Activated CD4-positive, alpha-beta T cell treated with anti-CD3 and anti-CD28 coated beads for 36 hours (primary cell): ENCODE measurements at regions not wholly inside any gene's neighbourhood (a gene's known extent, or its start where the extent isn't known, plus 50 kb on each side); places are given as distances from the start of the nearest gene placed in this dataset.
A peak's percentile ranks its signal among the peaks of the same experiment; 100 is the strongest.
"Not testable (repeated sequence)": the region's sequence is repeated elsewhere in the genome, so short reads cannot be mapped to it uniquely, and the experiment has no call there.

Experiments used
- ATAC-seq: fragments of 200-7000 bp; cut with Tn5 transposase; one replicate; pipeline ENCODE4 v1.10.0; 2021; ENCODE audit warnings: mild to moderate bottlenecking, moderate library complexity
- CTCF ChIA-PET: fragments of 350-600 bp; sonication (Branson Sonifier 250); formaldehyde crosslinking; loops from one replicate; lab custom pipeline; 2021; ENCODE audit warnings: antibody characterized with exemption; lab: Charles Lee
- POLR2A ChIA-PET: fragments of 350-600 bp; sonication (Branson Sonifier 250); formaldehyde crosslinking; loops from one replicate; lab custom pipeline; 2021; ENCODE audit warnings: antibody characterized with exemption, inconsistent platforms; lab: Charles Lee
- DNase-seq: peaks from one replicate; pipeline ENCODE4 v3.0.0-alpha.2; 2020
- H3K27ac Mint-ChIP-seq: one replicate; pipeline ENCODE4 v1.8.0; 2021; ENCODE audit warnings: mixed read lengths
- H3K27me3 Mint-ChIP-seq: one replicate; pipeline ENCODE4 v1.8.0; 2021; ENCODE audit warnings: mixed read lengths
- H3K36me3 Mint-ChIP-seq: one replicate; pipeline ENCODE4 v1.8.0; 2021; ENCODE audit warnings: low read depth, mixed read lengths
- H3K4me1 Mint-ChIP-seq: one replicate; pipeline ENCODE4 v1.8.0; 2021; ENCODE audit warnings: mixed read lengths
- H3K4me3 Mint-ChIP-seq: one replicate; pipeline ENCODE4 v1.8.0; 2021; ENCODE audit warnings: mild to moderate bottlenecking, moderate library complexity, mixed read lengths
- H3K9me3 Mint-ChIP-seq: one replicate; pipeline ENCODE4 v1.8.0; 2021; ENCODE audit warnings: low read depth, mixed read lengths
- intact Hi-C, 2 experiments: fragments of 100-400 bp; cut with DNase I in 1 of 2; cut with micrococcal nuclease in 1 of 2; formaldehyde crosslinking; loops; one replicate each; pipeline versions ENCODE4 v1.14.2 to v1.15.1; 2022 to 2024; cut with DNase I, micrococcal nuclease

- ATAC-seq (peak; percentile 56), DNase-seq (peak; percentile 26)
- peaks cover 3% of the 10 kb centered on the region for H3K9me3 Mint-ChIP-seq
- peak overlapping the region; percentile 4 for H3K4me3 Mint-ChIP-seq
- no peaks in the 10 kb centered on the region for H3K36me3 Mint-ChIP-seq
- peaks cover 36% of the 10 kb centered on the region for H3K4me1 Mint-ChIP-seq
- H3K27me3 Mint-ChIP-seq = peaks cover 6% of the 10 kb centered on the region
- no peak overlapping the region for H3K27ac Mint-ChIP-seq
- CTCF ChIA-PET = interaction anchor here (0.6 to 1.4 kb wide), 7 partner anchors 17 to 1686 kb away, joined by 3 to 4 read pairs (median 3); partner anchors contain the start of gene EVX1
- intact Hi-C loops = loop anchor here (1.0 to 5.0 kb wide), 7 partner anchors 37 to 293 kb away; partner anchors contain the start of gene CREB5 (in 1 of the 2)
- POLR2A ChIA-PET = interaction anchor here (1.0 kb wide), 1 partner anchor 113 kb away, joined by 4 read pairs; no protein-coding TSS in a partner anchor
These were observed 82.5 kb upstream of the CREB5 start for GRCh38 chr7:28329661-28330363.

DNA sequence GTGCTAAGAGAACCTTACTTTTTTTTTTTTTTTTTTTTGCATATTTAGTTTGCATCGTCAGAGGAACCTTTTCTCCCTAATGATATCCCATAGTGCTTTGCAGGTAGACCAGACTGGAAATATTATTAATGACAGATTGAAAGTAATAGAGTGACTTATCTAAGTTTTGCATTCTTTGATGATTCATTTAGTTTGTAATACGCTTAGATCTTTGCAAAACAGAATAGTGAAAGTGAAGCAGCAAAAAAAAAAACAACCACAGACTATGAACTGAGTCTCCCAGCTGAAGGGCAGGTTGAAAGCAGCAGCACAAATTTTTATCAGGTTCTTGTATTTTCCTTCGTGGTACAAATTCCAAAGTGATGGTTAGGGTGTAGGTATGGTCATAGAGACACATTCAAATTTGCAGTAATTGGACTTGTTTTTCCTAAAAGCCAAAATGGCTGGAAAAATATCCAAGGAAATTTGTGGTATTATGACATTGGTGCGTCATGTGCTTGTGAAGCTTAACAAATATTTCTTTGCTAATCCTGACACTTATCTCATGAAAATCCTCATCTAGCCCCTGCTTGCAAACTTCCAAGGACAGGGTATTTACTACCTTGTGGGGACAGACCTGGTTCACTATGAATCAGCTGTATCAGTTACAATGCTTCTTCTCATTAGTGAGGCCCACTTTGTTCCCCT lies 81.8 kb upstream of the CREB5 start:
- Mint-ChIP-seq H3K27ac (no peak overlapping the region), H3K4me3 (peak overlapping the region; percentile 4), H3K36me3 (no peaks in the 10 kb centered on the region), H3K27me3 (peaks cover 4% of the 10 kb centered on the region), H3K9me3 (peaks cover 3% of the 10 kb centered on the region), H3K4me1 (peaks cover 36% of the 10 kb centered on the region)
- ChIA-PET CTCF (interaction anchor here (0.6 to 1.4 kb wide), 4 partner anchors 18 to 270 kb away, joined by 3 to 4 read pairs (median 3); no protein-coding TSS in a partner anchor), POLR2A (interaction anchor here (0.6 to 1.0 kb wide), 2 partner anchors 14 to 112 kb away, joined by 3 to 4 read pairs; no protein-coding TSS in a partner anchor)
- peak; percentile 50 for ATAC-seq
- no peak for DNase-seq
- intact Hi-C loops = loop anchor here (1.0 to 5.0 kb wide), 7 partner anchors 38 to 293 kb away; partner anchors contain the start of gene CREB5 (in 1 of the 2)

DNA sequence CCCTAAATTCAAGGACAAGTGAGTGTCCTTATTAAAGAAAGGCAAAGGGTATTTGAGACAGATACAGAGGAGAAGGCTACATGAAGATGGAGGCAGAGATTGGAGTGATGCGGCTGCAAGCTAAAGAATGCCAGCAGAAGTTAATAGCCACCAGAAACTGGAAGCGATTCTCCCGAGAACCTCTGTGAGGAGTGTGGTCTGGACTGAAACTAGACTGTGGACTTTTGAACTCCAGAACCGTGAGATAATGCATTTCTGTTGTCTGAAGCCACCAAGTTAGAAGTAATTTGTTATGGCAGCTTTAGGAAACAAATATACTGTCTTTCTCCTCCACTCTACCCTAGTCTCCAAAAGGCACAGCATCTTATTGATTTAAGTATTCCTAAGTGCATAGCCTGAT lies 80.3 kb upstream of the CREB5 start:
- ATAC-seq = no peak
- intact Hi-C loops = loop anchor here in 1 of 2 experiments (5.0 kb wide), 1 partner anchor 80 kb away; the partner anchor contains the start of gene CREB5
- ChIA-PET POLR2A (no interaction called here), CTCF (no interaction called here)
- DNase-seq = no peak
- Mint-ChIP-seq H3K36me3 (no peaks in the 10 kb centered on the region), H3K27me3 (peaks cover 2% of the 10 kb centered on the region), H3K9me3 (peaks cover 3% of the 10 kb centered on the region), H3K4me1 (peaks cover 36% of the 10 kb centered on the region), H3K4me3 (no peak overlapping the region), H3K27ac (no peak overlapping the region)

GRCh38 chr7:28333548-28333947 lies 78.8 kb upstream of the CREB5 start:
- H3K27ac Mint-ChIP-seq, DNase-seq, H3K9me3 Mint-ChIP-seq, H3K27me3 Mint-ChIP-seq, ATAC-seq, H3K4me3 Mint-ChIP-seq, POLR2A ChIA-PET, H3K36me3 Mint-ChIP-seq: not testable (repeated sequence)
- peaks cover 26% of the 10 kb centered on the region for H3K4me1 Mint-ChIP-seq
- intact Hi-C loops = loop anchor here in 1 of 2 experiments (5.0 kb wide), 1 partner anchor 79 kb away; the partner anchor contains the start of gene CREB5
- CTCF ChIA-PET = interaction anchor here (0.6 to 1.1 kb wide), 2 partner anchors 125 to 237 kb away, joined by 3 read pairs; no protein-coding TSS in a partner anchor

DNA sequence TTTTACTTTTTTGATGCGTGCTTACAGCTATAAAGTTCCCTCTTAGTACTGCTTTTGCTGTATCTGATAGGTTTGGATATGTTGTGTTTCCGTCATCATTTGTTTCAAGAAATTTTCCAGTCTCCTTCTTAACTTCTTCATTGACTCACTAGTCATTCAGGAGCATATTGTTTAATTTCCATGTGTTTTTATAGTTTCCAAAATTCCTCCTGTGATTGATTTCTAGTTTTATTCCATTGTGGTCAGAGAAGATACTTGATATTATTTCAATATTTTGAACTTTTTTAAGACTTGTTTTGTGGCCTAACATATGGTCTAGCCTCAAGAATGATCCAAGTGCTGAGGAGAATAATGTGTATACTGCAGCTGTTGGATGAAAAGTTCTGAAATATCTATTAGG lies 75.5 kb upstream of the CREB5 start:
- intact Hi-C loops = no loop called here
- Mint-ChIP-seq H3K27ac (no peak overlapping the region), H3K27me3 (peaks cover 4% of the 10 kb centered on the region), H3K4me1 (no peaks in the 10 kb centered on the region), H3K36me3 (no peaks in the 10 kb centered on the region), H3K9me3 (peaks cover 3% of the 10 kb centered on the region), H3K4me3 (no peak overlapping the region)
- ChIA-PET POLR2A (no interaction called here), CTCF (interaction anchor here (0.9 kb wide), 1 partner anchor 41 kb away, joined by 3 read pairs; no protein-coding TSS in a partner anchor)
- no peak for DNase-seq
- no peak for ATAC-seq

DNA sequence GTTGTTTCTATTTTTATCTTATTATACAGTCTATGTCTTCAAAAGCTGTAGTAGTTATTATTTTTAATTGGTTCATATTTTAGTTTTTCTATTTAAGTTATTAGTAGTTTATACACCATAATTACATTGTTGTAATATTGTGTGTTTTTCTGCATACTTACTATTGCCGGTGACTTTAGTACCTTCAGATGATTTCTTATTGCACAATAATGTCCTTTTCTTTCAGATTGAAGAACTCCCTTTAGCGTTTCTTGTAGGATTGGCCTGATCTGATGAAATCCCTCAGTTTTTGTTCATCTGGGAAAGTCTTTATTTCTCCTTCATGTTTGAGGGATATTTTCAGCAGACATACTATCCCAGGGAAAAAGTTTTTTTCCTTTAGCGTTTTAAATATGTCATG lies 74.3 kb upstream of the CREB5 start:
- no peak overlapping the region for H3K27ac Mint-ChIP-seq
- H3K4me1 Mint-ChIP-seq = no peaks in the 10 kb centered on the region
- peaks cover 4% of the 10 kb centered on the region for H3K27me3 Mint-ChIP-seq
- ATAC-seq = no peak
- CTCF ChIA-PET = no interaction called here
- no peak overlapping the region for H3K4me3 Mint-ChIP-seq
- DNase-seq = no peak
- intact Hi-C loops = no loop called here
- no peaks in the 10 kb centered on the region for H3K36me3 Mint-ChIP-seq
- POLR2A ChIA-PET = no interaction called here
- peaks cover 3% of the 10 kb centered on the region for H3K9me3 Mint-ChIP-seq

GRCh38 chr7:28343462-28343861 lies 68.9 kb upstream of the CREB5 start:
- ChIA-PET POLR2A (no interaction called here), CTCF (no interaction called here)
- H3K36me3 Mint-ChIP-seq = no peaks in the 10 kb centered on the region
- peaks cover 5% of the 10 kb centered on the region for H3K27me3 Mint-ChIP-seq
- ATAC-seq (no peak), DNase-seq (no peak)
- no peaks in the 10 kb centered on the region for H3K4me1 Mint-ChIP-seq
- intact Hi-C loops = no loop called here
- no peak overlapping the region for H3K4me3 Mint-ChIP-seq
- no peak overlapping the region for H3K27ac Mint-ChIP-seq
- no peaks in the 10 kb centered on the region for H3K9me3 Mint-ChIP-seq

- Mint-ChIP-seq H3K27ac (no peak overlapping the region), H3K4me1 (no peaks in the 10 kb centered on the region), H3K9me3 (no peaks in the 10 kb centered on the region), H3K36me3 (no peaks in the 10 kb centered on the region), H3K27me3 (peaks cover 9% of the 10 kb centered on the region), H3K4me3 (no peak overlapping the region)
- ATAC-seq = no peak
- POLR2A ChIA-PET = no interaction called here
- intact Hi-C loops = no loop called here
- CTCF ChIA-PET = interaction anchor here (0.6 kb wide), 1 partner anchor 385 kb away, joined by 3 read pairs; no protein-coding TSS in a partner anchor
- DNase-seq = no peak
These were observed 66.1 kb upstream of the CREB5 start for GRCh38 chr7:28346256-28346655.

DNA sequence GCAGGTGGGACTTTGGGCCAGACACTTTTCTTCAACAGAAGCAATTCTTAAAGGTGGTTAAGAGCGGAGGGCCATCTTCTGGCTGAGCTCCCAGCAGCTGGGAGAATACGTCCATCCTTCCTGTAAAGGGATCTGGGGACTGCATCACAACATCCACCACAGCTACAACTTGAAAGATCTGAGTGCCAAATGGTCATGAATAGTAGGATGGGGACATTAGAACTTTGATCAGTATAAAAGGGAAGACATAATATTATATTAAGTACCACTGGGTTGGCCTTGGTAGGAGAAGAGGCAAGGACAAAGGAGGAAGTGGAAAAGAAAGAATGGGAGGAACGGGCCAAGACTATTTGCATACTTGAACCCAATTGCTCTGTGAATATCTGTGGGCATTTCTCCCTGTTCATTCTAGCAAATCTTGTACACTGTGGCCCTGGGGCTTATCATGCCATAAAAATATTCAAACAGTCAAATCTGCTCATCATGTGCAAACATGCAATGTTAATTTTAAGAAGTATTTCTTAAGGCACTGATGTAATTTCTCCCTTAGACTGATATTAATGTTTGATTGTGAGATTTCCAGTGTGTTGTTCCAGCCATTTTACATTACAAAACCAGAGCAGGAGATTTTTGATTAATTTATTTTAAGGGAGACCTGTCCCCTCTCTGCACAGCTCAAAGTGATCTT lies 65.5 kb upstream of the CREB5 start:
- intact Hi-C loops = no loop called here
- DNase-seq = no peak
- ChIA-PET POLR2A (no interaction called here), CTCF (interaction anchor here (0.6 to 1.1 kb wide), 2 partner anchors 17 to 385 kb away, joined by 3 read pairs; no protein-coding TSS in a partner anchor)
- Mint-ChIP-seq H3K27me3 (peaks cover 8% of the 10 kb centered on the region), H3K4me3 (no peak overlapping the region), H3K36me3 (no peaks in the 10 kb centered on the region), H3K9me3 (no peaks in the 10 kb centered on the region), H3K27ac (no peak overlapping the region), H3K4me1 (no peaks in the 10 kb centered on the region)
- no peak for ATAC-seq

GRCh38 chr7:28347475-28348318 lies 64.6 kb upstream of the CREB5 start:
- H3K27ac Mint-ChIP-seq = no peak overlapping the region
- H3K9me3 Mint-ChIP-seq = no peaks in the 10 kb centered on the region
- CTCF ChIA-PET = interaction anchor here (0.5 to 1.1 kb wide), 3 partner anchors 12 to 69 kb away, joined by 3 to 4 read pairs (median 3); no protein-coding TSS in a partner anchor

More at GRCh38 chr7:28347475-28348318, 64.6 kb upstream of the CREB5 start:
- H3K4me1 Mint-ChIP-seq = no peaks in the 10 kb centered on the region
- POLR2A ChIA-PET = interaction anchor here (0.6 kb wide), 1 partner anchor 283 kb away, joined by 3 read pairs; no protein-coding TSS in a partner anchor
- ATAC-seq (no peak), DNase-seq (no peak)
- intact Hi-C loops = no loop called here
- no peaks in the 10 kb centered on the region for H3K36me3 Mint-ChIP-seq
- peaks cover 8% of the 10 kb centered on the region for H3K27me3 Mint-ChIP-seq
- H3K4me3 Mint-ChIP-seq = no peak overlapping the region
